Peyer's patch (tissue), 4 donors: ENCODE measurements at regions not wholly inside any gene's neighbourhood (a gene's known extent, or its start where the extent isn't known, plus 50 kb on each side); places are given as distances from the start of the nearest gene placed in this dataset.

Experiments
- DNase-seq, 3 donors: peaks; one replicate each; pipeline ENCODE4 v3.0.0-alpha.2; 2017 to 2019
- H3K27ac ChIP-seq, 4 donors: fragments of 200-600 bp; sonication (generic); one replicate each; pipeline ENCODE4 v1.5.1; 2016 to 2019
- H3K27me3 ChIP-seq, 2 donors: fragments of 200-600 bp; sonication (generic); one replicate each; pipeline ENCODE4 v1.5.1; 2019
- H3K36me3 ChIP-seq, 3 donors: fragments of 200-600 bp; sonication (generic); one replicate each; pipeline ENCODE4 v1.5.1; 2016 to 2019
- H3K4me1 ChIP-seq, 4 donors: fragments of 200-600 bp; sonication (generic); one replicate each; pipeline ENCODE4 v1.5.1; 2016 to 2019
- H3K4me3 ChIP-seq, 4 donors: fragments of 200-600 bp; sonication (generic); 1 replicate in 3 of 4; 2 replicates in 1 of 4; pipeline ENCODE4 v1.5.1; 2016 to 2019; ENCODE audit warnings: mild to moderate bottlenecking in 1 of 4
- H3K9me3 ChIP-seq, 4 donors: fragments of 200-600 bp; sonication (generic); one replicate each; pipeline ENCODE4 v1.5.1; 2016 to 2019; ENCODE audit warnings: mild to moderate bottlenecking in 1 of 4
- POLR2A ChIP-seq, 2 donors: fragments of 450-650 bp; IDR thresholded peaks; one replicate each; pipeline ENCODE4 v1.5.1; 2017; ENCODE audit warnings: antibody characterized with exemption in 2 of 2, mild to moderate bottlenecking in 2 of 2, moderate library complexity in 2 of 2
- TF ChIP-seq, protein P1 (sequence below), 6 experiments: fragments of 450-650 bp in 4 of 6; fragments of 200-600 bp in 2 of 6; sonication (generic) in 1 of 6; IDR thresholded peaks; one replicate each; pipeline ENCODE4 v1.5.1; 2017 to 2019; ENCODE audit warnings: antibody characterized with exemption in 6 of 6, mild to moderate bottlenecking in 3 of 6, moderate library complexity in 1 of 6

DNA sequence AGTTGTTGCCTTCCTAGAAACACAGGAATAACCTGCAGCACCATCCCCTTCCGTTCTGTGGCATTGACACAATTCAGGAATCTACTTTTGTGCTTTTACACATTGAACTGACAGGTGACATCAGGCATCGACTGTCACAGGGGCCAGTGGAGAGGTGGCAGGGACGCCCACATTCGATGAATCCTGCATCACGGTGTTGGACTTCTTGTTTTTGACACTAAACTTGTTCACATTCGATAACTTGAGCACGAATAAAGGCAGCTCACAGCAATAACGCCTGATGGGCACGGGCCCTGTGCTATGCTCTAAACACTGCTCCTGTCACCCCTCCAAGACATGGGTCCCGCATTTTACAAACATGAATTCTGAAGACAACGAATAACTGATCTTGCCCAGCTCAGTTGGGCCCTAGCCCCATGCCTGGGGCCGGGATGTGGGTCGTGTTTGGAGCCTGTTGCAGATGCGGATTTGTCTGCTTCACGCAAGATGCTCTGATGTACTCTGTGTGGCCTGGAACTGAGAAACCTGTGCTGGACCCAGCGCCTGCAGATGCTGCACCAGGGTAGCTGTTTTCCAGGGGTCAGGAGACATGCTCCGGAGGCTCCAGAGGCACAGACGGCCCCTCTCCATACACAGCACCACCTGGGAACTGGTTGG, 75.7 kb downstream of the TTLL2 start:
- DNase-seq, result no peak
- no peak for TF ChIP-seq POLR2A (IDR thresholded peaks at IDR 0.05)
- TF ChIP-seq, protein P1, sequence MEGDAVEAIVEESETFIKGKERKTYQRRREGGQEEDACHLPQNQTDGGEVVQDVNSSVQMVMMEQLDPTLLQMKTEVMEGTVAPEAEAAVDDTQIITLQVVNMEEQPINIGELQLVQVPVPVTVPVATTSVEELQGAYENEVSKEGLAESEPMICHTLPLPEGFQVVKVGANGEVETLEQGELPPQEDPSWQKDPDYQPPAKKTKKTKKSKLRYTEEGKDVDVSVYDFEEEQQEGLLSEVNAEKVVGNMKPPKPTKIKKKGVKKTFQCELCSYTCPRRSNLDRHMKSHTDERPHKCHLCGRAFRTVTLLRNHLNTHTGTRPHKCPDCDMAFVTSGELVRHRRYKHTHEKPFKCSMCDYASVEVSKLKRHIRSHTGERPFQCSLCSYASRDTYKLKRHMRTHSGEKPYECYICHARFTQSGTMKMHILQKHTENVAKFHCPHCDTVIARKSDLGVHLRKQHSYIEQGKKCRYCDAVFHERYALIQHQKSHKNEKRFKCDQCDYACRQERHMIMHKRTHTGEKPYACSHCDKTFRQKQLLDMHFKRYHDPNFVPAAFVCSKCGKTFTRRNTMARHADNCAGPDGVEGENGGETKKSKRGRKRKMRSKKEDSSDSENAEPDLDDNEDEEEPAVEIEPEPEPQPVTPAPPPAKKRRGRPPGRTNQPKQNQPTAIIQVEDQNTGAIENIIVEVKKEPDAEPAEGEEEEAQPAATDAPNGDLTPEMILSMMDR (IDR thresholded peaks at IDR 0.05), result no peak
- no peaks in the 10 kb centered on the region for H3K27me3 ChIP-seq
- no peak overlapping the region for H3K27ac ChIP-seq
- peaks cover 0 to 12% (median 0%) of the 10 kb centered on the region in 4 donors for H3K4me1 ChIP-seq
- H3K36me3 ChIP-seq, result no peaks in the 10 kb centered on the region
- no peaks in the 10 kb centered on the region for H3K9me3 ChIP-seq
- no peak overlapping the region for H3K4me3 ChIP-seq

DNA sequence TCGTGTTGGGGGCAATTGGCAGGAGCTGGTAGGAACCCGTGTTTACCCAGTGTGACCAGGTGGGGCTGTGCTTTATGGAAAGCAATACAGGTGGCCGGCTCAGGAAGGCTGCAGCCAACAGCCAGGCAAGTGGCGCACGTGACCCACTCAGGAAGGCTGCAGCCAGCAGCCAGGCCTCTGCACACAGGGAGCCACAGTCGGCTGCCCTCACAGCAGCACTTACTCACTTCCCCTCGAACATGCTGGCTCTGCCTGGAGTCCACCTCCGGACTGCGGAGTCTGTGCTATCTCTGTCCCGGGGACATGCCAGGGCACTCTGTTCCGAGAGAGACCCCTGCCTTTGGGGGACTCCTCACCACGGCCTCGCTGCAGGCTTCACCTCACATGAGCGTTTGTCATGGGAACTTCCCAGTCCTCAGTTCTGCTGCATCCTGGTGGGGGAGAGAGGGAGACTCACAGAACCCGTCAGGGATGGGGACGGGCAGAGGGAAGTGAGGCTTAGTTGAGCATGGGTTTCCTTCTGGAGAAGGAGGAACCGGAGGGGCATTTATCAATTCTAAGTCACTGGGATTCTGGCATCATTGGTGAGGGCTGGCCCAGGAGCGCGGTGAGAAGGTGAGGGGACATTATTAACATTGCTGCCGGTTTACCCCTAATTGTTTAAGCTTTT, 76.8 kb downstream of the TTLL2 start:
- peak in 2 of 3 donors; percentile 62 to 70 for DNase-seq
- H3K27ac ChIP-seq, result no peak overlapping the region
- H3K27me3 ChIP-seq, result no peaks in the 10 kb centered on the region
- H3K36me3 ChIP-seq, result no peaks in the 10 kb centered on the region
- peaks cover 0 to 8% (median 0%) of the 10 kb centered on the region in 4 donors for H3K4me1 ChIP-seq
- no peak for TF ChIP-seq POLR2A (IDR thresholded peaks at IDR 0.05)
- TF ChIP-seq, protein P1 (IDR thresholded peaks at IDR 0.05), result peak in 1 of 6 experiments; percentile 4
- no peaks in the 10 kb centered on the region for H3K9me3 ChIP-seq
- no peak overlapping the region for H3K4me3 ChIP-seq

DNA sequence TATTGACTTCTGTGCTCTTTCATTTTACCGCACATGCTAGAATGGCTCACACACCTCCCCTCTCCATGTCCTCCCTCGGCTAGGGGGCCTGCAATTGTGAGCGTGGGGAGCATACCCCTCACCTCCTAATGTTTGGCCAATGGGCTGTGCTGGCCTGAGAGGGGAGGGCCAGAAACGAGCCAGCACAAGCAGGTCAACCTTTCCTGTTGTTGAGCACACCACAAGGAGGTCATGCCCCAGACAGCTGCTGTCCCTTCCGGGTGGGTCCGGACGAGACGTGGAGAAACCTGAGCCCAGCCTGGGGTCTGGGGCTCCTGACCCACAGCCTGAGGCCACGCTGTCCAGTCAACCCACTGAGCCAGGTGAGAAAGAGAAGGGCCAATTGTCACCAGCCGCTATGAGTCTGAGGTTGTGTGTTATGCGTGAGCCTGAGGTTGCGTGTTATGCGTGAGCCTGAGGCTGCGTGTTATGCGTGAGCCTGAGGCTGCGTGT, 77.4 kb downstream of the TTLL2 start:
- DNase-seq, result no peak
- no peak for TF ChIP-seq POLR2A (IDR thresholded peaks at IDR 0.05)
- TF ChIP-seq, protein P1 (IDR thresholded peaks at IDR 0.05), result no peak

DNA sequence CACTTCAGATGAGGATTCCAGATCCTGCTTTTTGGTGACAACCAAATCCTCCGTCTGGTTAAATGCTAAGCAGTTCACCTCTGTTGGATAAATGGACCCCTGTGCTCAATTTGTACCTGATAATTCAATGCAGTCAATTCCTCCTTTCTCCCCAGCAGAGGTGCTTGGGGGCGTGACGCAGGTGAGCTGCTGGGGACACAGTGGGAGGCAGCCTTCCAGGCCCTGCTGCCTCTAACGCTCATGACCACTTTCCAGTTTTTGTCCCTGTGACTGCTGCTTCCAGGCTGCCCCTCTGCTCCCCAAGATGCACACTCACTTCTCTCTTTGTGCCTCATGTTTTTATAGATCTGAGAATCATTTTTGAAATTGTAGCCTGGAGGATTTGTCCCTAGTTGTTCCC, 78.5 kb downstream of the TTLL2 start:
- H3K4me3 ChIP-seq, result no peak overlapping the region
- H3K9me3 ChIP-seq, result no peaks in the 10 kb centered on the region
- no peaks in the 10 kb centered on the region for H3K27me3 ChIP-seq
- no peak overlapping the region for H3K27ac ChIP-seq
- TF ChIP-seq, protein P1 (IDR thresholded peaks at IDR 0.05), result no peak
- no peak for TF ChIP-seq POLR2A (IDR thresholded peaks at IDR 0.05)
- H3K36me3 ChIP-seq, result no peaks in the 10 kb centered on the region
- no peak for DNase-seq
- peaks cover 0 to 8% (median 0%) of the 10 kb centered on the region in 4 donors for H3K4me1 ChIP-seq

More for the DNA sequence above, 77.4 kb downstream of the TTLL2 start:
- H3K27ac ChIP-seq, result no peak overlapping the region
- H3K4me3 ChIP-seq, result no peak overlapping the region
- no peaks in the 10 kb centered on the region for H3K9me3 ChIP-seq
- H3K27me3 ChIP-seq, result no peaks in the 10 kb centered on the region
- H3K4me1 ChIP-seq, result peaks cover 0 to 8% (median 0%) of the 10 kb centered on the region in 4 donors
- no peaks in the 10 kb centered on the region for H3K36me3 ChIP-seq

DNA sequence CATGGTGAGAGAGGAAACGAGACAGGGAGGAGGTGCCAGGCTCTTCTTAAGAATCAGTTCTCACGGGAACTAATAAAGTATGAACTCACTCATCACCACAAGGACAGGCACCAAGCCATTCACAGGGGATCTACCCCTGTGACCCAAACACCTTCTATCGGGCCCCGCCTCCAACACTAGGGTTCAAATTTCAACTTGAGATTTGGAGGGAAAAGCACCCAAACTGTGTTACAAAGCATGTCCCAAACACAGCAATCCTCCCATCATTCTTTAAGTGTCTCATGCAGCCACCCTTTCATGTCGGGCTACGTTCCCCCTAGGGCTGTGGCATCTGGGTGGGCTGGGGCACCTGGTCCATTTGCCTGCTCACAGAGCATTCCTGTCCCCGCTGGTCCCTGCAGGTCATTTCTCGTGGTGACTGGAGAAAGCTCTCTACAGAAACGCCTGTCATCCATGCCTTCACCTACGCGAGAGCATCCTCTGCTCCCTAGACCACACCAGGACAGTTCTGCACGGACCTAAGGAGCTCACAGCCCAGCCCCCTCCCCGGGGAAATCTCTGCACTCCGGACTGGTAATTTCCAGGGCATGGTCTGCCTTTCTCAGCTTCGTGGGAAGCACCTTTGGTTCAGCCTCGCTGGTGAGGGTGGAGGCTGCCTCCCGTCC, 79.6 kb downstream of the TTLL2 start:
- no peak for DNase-seq

More for the DNA sequence above, 79.6 kb downstream of the TTLL2 start:
- no peaks in the 10 kb centered on the region for H3K9me3 ChIP-seq
- H3K27me3 ChIP-seq, result no peaks in the 10 kb centered on the region
- no peak overlapping the region for H3K27ac ChIP-seq
- TF ChIP-seq POLR2A (IDR thresholded peaks at IDR 0.05), result no peak
- TF ChIP-seq, protein P1 (IDR thresholded peaks at IDR 0.05), result no peak
- H3K36me3 ChIP-seq, result no peaks in the 10 kb centered on the region
- H3K4me3 ChIP-seq, result no peak overlapping the region
- peaks cover 0 to 8% (median 0%) of the 10 kb centered on the region in 4 donors for H3K4me1 ChIP-seq
